OCI-LY1 (cell line): ENCODE measurements at regions not wholly inside any gene's neighbourhood (a gene's known extent, or its start where the extent isn't known, plus 50 kb on each side); places are given as distances from the start of the nearest gene placed in this dataset.

ENCODE experiments used
- H2AFZ ChIP-seq: fragments of 200-600 bp; sonication (generic), shearing (Covaris generic); 2 replicates; pipeline ENCODE4 v1.6.0; 2014; ENCODE audit warnings: antibody characterized with exemption, mild to moderate bottlenecking, low read length
- H3F3A ChIP-seq: fragments of 200-600 bp; sonication (generic), shearing (Covaris generic); 2 replicates; pipeline ENCODE4 v1.6.0; 2014; ENCODE audit warnings: mild to moderate bottlenecking, antibody characterized with exemption, low read length, moderate library complexity; ENCODE audit not compliant: insufficient read depth
- H3K27ac ChIP-seq: fragments of 200-600 bp; sonication (generic); 2 replicates; pipeline ENCODE4 v1.5.1; 2014; ENCODE audit warnings: low read length, mixed run types, mild to moderate bottlenecking, low read depth; ENCODE audit not compliant: poor library complexity, severe bottlenecking
- H3K27me3 ChIP-seq: fragments of 200-600 bp; sonication (generic); 2 replicates; pipeline ENCODE4 v1.6.0; 2014; ENCODE audit warnings: antibody characterized with exemption, mild to moderate bottlenecking, low read length, moderate library complexity; ENCODE audit not compliant: insufficient read depth
- H3K36me3 ChIP-seq: fragments of 200-600 bp; sonication (generic); 2 replicates; pipeline ENCODE4 v1.6.1; 2014; ENCODE audit warnings: mild to moderate bottlenecking, antibody characterized with exemption, low read length, moderate library complexity, mixed read lengths; ENCODE audit not compliant: insufficient read depth
- H3K4me1 ChIP-seq: fragments of 200-600 bp; sonication (generic); 2 replicates; pipeline ENCODE4 v1.5.1; 2014; ENCODE audit warnings: mild to moderate bottlenecking, low read length, moderate library complexity; ENCODE audit not compliant: insufficient read depth, severe bottlenecking
- H3K4me2 ChIP-seq: fragments of 200-600 bp; sonication (generic), shearing (Covaris generic); 2 replicates; pipeline ENCODE4 v1.6.1; 2014; ENCODE audit warnings: low read length
- H3K4me3 ChIP-seq: fragments of 200-600 bp; sonication (generic); 2 replicates; pipeline ENCODE4 v1.5.1; 2014; ENCODE audit warnings: low read length, low read depth, mild to moderate bottlenecking, mixed read lengths; ENCODE audit not compliant: poor library complexity, severe bottlenecking
- H3K79me2 ChIP-seq: fragments of 200-600 bp; shearing (Covaris generic); 2 replicates; pipeline ENCODE4 v1.6.1; 2016; ENCODE audit warnings: mixed run types, low read length, mixed read lengths; ENCODE audit not compliant: insufficient read depth
- H3K9ac ChIP-seq: fragments of 200-600 bp; sonication (generic), shearing (Covaris generic); 2 replicates; pipeline ENCODE4 v1.6.1; 2014; ENCODE audit warnings: mild to moderate bottlenecking, low read length, mixed read lengths
- H3K9me2 ChIP-seq: fragments of 200-600 bp; sonication (generic), shearing (Covaris generic); 2 replicates; pipeline ENCODE4 v1.6.1; 2014; ENCODE audit warnings: low read depth, mild to moderate bottlenecking, low read length, mixed read lengths
- H3K9me3 ChIP-seq: fragments of 200-600 bp; shearing (Covaris generic); 2 replicates; pipeline ENCODE4 v1.6.1; 2014; ENCODE audit warnings: low read length, mixed read lengths
- H4K20me1 ChIP-seq: fragments of 200-600 bp; sonication (generic), shearing (Covaris generic); 2 replicates; pipeline ENCODE4 v1.6.0; 2016; ENCODE audit warnings: mild to moderate bottlenecking, low read length; ENCODE audit not compliant: insufficient read depth
- CTCF ChIP-seq: fragments of 200-600 bp; sonication (generic), shearing (Covaris generic); IDR thresholded peaks from 2 replicates; pipeline ENCODE4 v1.5.1; 2017; ENCODE audit warnings: mild to moderate bottlenecking, antibody characterized with exemption, low read length, moderate library complexity, mixed read lengths
- EZH2 ChIP-seq: fragments of 200-600 bp; sonication (generic), shearing (Covaris generic); IDR thresholded peaks from 2 replicates; pipeline ENCODE4 v1.8.0; 2017; ENCODE audit warnings: borderline replicate concordance, mixed run types, mild to moderate bottlenecking, antibody characterized with exemption, low read length, moderate library complexity, mixed read lengths

DNA sequence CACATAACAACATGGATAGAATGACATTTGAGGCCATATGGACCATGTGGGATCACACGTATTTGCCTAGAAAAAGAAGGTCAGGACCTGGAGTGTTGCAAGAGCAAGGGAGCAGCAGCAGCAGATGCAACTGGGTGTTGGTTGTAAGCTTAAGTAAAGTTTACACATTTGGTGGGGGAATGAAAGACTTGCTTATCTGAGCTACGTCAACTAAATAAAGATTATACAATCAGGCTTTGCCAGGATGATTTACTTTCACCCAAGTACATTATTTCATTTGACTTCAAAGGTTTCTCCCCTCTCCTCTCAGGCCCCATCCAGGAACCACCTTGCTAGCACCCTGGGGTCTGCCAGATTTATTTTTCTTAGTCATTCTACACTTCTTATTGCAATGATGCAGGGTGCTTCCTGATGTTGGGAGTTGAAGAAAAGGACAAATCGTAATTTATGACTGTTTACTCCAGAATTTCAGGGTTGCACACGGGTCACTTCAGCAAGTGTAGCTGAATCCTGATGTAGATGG lies 591.9 kb upstream of the IGFBP3 start:
- Histone ChIP-seq H3K27ac (no peak overlapping the region), H2AFZ (no peak overlapping the region), H3K4me1 (no peaks in the 10 kb centered on the region), H3K9me3 (no peaks in the 10 kb centered on the region), H3K27me3 (no peaks in the 10 kb centered on the region), H3K4me3 (no peak overlapping the region), H3F3A (no peaks in the 10 kb centered on the region), H3K36me3 (no peaks in the 10 kb centered on the region), H4K20me1 (no peaks in the 10 kb centered on the region), H3K9ac (no peak overlapping the region), H3K4me2 (no peak overlapping the region), H3K79me2 (no peaks in the 10 kb centered on the region), H3K9me2 (no peaks in the 10 kb centered on the region)
- no peak for TF ChIP-seq EZH2
- no peak for TF ChIP-seq CTCF

DNA sequence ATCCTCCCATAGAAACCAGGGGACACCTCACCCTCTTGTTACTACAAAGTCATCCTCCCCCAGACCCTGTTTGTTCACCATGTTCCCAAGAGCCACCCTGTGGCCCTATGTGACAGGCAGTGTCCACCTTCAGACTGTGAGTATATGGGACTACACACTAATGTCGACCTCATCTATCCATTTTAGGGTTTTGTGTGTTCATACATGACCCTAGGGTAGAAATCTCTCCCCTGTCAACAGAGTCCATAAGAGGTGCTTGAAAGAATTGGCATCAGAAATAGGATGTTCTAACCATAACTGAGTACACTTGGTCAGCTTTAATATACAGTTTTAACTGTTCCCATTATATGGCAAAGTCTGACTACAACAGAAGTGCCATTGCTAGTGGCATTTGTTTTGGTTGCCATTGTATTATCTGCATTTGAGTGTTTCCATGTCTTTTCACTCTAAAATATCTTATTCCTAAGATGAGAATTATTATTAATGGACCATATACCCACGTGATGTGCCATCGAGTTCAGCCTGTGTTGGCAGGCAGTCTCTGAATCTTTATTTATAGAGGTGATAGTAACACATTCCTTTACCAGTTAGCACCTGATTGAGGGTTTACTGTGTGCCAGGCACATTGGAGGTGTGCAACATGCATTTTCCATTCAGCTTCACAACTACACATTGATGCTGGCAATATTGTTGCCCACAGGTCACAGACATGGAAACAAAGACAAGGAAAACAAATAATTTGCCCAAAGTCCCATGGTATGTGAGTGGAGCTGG lies 590.6 kb upstream of the IGFBP3 start:
- no peaks in the 10 kb centered on the region for H4K20me1 ChIP-seq
- no peak overlapping the region for H3K4me2 ChIP-seq
- no peak overlapping the region for H3K4me3 ChIP-seq
- TF ChIP-seq CTCF, result no peak
- TF ChIP-seq EZH2, result no peak
- H3K27ac ChIP-seq, result no peak overlapping the region
- H3K36me3 ChIP-seq, result no peaks in the 10 kb centered on the region
- H3K9me2 ChIP-seq, result no peaks in the 10 kb centered on the region
- no peak overlapping the region for H2AFZ ChIP-seq
- no peaks in the 10 kb centered on the region for H3F3A ChIP-seq
- no peaks in the 10 kb centered on the region for H3K9me3 ChIP-seq
- H3K4me1 ChIP-seq, result no peaks in the 10 kb centered on the region
- H3K9ac ChIP-seq, result no peak overlapping the region
- no peaks in the 10 kb centered on the region for H3K27me3 ChIP-seq
- no peaks in the 10 kb centered on the region for H3K79me2 ChIP-seq

- no peaks in the 10 kb centered on the region for H4K20me1 ChIP-seq
- H3K9ac ChIP-seq, result no peak overlapping the region
- H2AFZ ChIP-seq, result no peak overlapping the region
- no peaks in the 10 kb centered on the region for H3K36me3 ChIP-seq
- TF ChIP-seq EZH2, result no peak
- no peaks in the 10 kb centered on the region for H3K27me3 ChIP-seq
- H3K79me2 ChIP-seq, result no peaks in the 10 kb centered on the region
- H3K4me1 ChIP-seq, result no peaks in the 10 kb centered on the region
- no peaks in the 10 kb centered on the region for H3F3A ChIP-seq
- no peak overlapping the region for H3K27ac ChIP-seq
- no peak overlapping the region for H3K4me3 ChIP-seq
- peaks cover 3% of the 10 kb centered on the region; the same call in 1 of the 2 replicates for H3K9me3 ChIP-seq
- H3K9me2 ChIP-seq, result no peaks in the 10 kb centered on the region
- no peak overlapping the region for H3K4me2 ChIP-seq
These were observed 587.5 kb upstream of the IGFBP3 start for GRCh38 chr7:46508583-46508982.

GRCh38 chr7:46507560-46507959 lies 586.5 kb upstream of the IGFBP3 start:
- TF ChIP-seq CTCF (no peak), EZH2 (no peak)

More at GRCh38 chr7:46507560-46507959, 586.5 kb upstream of the IGFBP3 start:
- no peak overlapping the region for H3K27ac ChIP-seq
- H3K27me3 ChIP-seq, result no peaks in the 10 kb centered on the region
- H3K9me2 ChIP-seq, result no peaks in the 10 kb centered on the region
- peaks cover 3% of the 10 kb centered on the region; the same call in 1 of the 2 replicates for H3K9me3 ChIP-seq
- H3F3A ChIP-seq, result no peaks in the 10 kb centered on the region
- H2AFZ ChIP-seq, result no peak overlapping the region
- H3K9ac ChIP-seq, result no peak overlapping the region
- no peak overlapping the region for H3K4me2 ChIP-seq
- H3K36me3 ChIP-seq, result no peaks in the 10 kb centered on the region
- H4K20me1 ChIP-seq, result no peaks in the 10 kb centered on the region
- no peaks in the 10 kb centered on the region for H3K4me1 ChIP-seq
- H3K79me2 ChIP-seq, result no peaks in the 10 kb centered on the region
- no peak overlapping the region for H3K4me3 ChIP-seq
